GM10266 (cell line): ENCODE measurements at regions not wholly inside any gene's neighbourhood (a gene's known extent, or its start where the extent isn't known, plus 50 kb on each side); places are given as distances from the start of the nearest gene placed in this dataset.

Source experiments
- DNase-seq: peaks from one replicate; pipeline ENCODE4 v3.0.0; 2012; ENCODE audit errors: extremely low spot score
- CTCF ChIP-seq: IDR thresholded peaks from 2 replicates; pipeline ENCODE4 v1.5.1; 2012; ENCODE audit warnings: mild to moderate bottlenecking, low read depth; ENCODE audit not compliant: control insufficient read depth, insufficient read depth; ENCODE audit errors: missing control alignments

GRCh38 chr5:113807427-113807991, 294.0 kb downstream of the YTHDC2 start:
- no peak for TF ChIP-seq CTCF
- no peak for DNase-seq

- no peak for TF ChIP-seq CTCF
- DNase-seq = no peak
These were observed 295.5 kb downstream of the YTHDC2 start for GRCh38 chr5:113808956-113809355.

GRCh38 chr5:113809626-113810025, 296.1 kb downstream of the YTHDC2 start:
- TF ChIP-seq CTCF = no peak
- no peak for DNase-seq

- no peak for TF ChIP-seq CTCF
- no peak for DNase-seq
These were observed 300.0 kb downstream of the YTHDC2 start for GRCh38 chr5:113813466-113813865.

- DNase-seq = no peak
- TF ChIP-seq CTCF = no peak
These were observed 304.2 kb downstream of the YTHDC2 start for GRCh38 chr5:113817683-113818082.

GRCh38 chr5:113823696-113824095, 310.2 kb downstream of the YTHDC2 start:
- no peak for TF ChIP-seq CTCF
- no peak for DNase-seq

- TF ChIP-seq CTCF = no peak
- DNase-seq = no peak
These were observed 310.8 kb downstream of the YTHDC2 start for GRCh38 chr5:113824307-113824706.
